Stomach (tissue), 8 donors: ENCODE measurements at regions not wholly inside any gene's neighbourhood (a gene's known extent, or its start where the extent isn't known, plus 50 kb on each side); places are given as distances from the start of the nearest gene placed in this dataset.

Experiments used
- DNase-seq, 2 donors: peaks; one replicate each; pipeline versions ENCODE4 v3.0.0 to v3.0.0-alpha.2; 2013 to 2019
- H3K27ac ChIP-seq, 5 donors: fragments of 200-600 bp in 4 of 5; sonication (generic) in 4 of 5; one replicate each; pipeline ENCODE4 v1.5.1; 2013 to 2019; ENCODE audit warnings: mild to moderate bottlenecking in 1 of 5, moderate library complexity in 1 of 5
- H3K27me3 ChIP-seq, 3 donors: fragments of 200-600 bp; sonication (generic); one replicate each; pipeline ENCODE4 v1.5.1; 2017 to 2019; ENCODE audit warnings: mixed run types in 1 of 3
- H3K36me3 ChIP-seq, 4 donors: fragments of 200-600 bp; sonication (generic); 1 replicate in 3 of 4; 2 replicates in 1 of 4; pipeline ENCODE4 v1.5.1; 2016 to 2019
- H3K4me1 ChIP-seq, 4 donors: fragments of 200-600 bp; sonication (generic); one replicate each; pipeline ENCODE4 v1.5.1; 2016 to 2019
- H3K4me3 ChIP-seq, 4 donors: fragments of 200-600 bp; sonication (generic) in 3 of 4; one replicate each; pipeline ENCODE4 v1.5.1; 2016 to 2019; ENCODE audit warnings: mild to moderate bottlenecking in 1 of 4
- H3K9me3 ChIP-seq, 4 donors: fragments of 200-600 bp; sonication (generic); one replicate each; pipeline ENCODE4 v1.5.1; 2016 to 2019
- EP300 ChIP-seq: sonication (generic); formaldehyde crosslinking; IDR thresholded peaks from one replicate; pipeline ENCODE4 v1.6.1; 2017; ENCODE audit warnings: antibody characterized with exemption
- POLR2A ChIP-seq, 4 donors: fragments of 450-650 bp; IDR thresholded peaks; one replicate each; pipeline ENCODE4 v1.6.1; 2016; ENCODE audit warnings: antibody characterized with exemption in 4 of 4, control low read depth in 2 of 4, mild to moderate bottlenecking in 1 of 4, moderate library complexity in 1 of 4
- POLR2AphosphoS5 ChIP-seq, 3 donors: sonication (generic); formaldehyde crosslinking; IDR thresholded peaks; one replicate each; pipeline ENCODE4 v1.6.1; 2016; ENCODE audit warnings: antibody characterized with exemption in 3 of 3
- WGBS, 5 donors: extraction: QIAGEN DNeasy Blood & Tissue Kit in 3 of 5; methylation state at CpG; one replicate each; pipeline versions ENCODE4 v1.1.5 to v1.1.7; 2013 to 2018; 5-methylcytosine and 5-hydroxymethylcytosine counted together
- intact Hi-C: fragments of 100-400 bp; cut with DNase I; formaldehyde crosslinking; loops from one replicate; pipeline ENCODE4 v1.15.1; 2023; ENCODE audit warnings: low total_unique reads
- TF ChIP-seq, protein P1 (sequence below), 7 experiments: fragments of 450-650 bp in 4 of 7; fragments of 200-600 bp in 3 of 7; sonication (generic) in 3 of 7; IDR thresholded peaks; one replicate each; pipeline ENCODE4 v1.5.1; 2016 to 2019; ENCODE audit warnings: antibody characterized with exemption in 7 of 7, control low read depth in 2 of 7, mild to moderate bottlenecking in 1 of 7
- donor health status: healthy with polysubstance abuse.
- donor health status: Bipolar disorder and iron deficiency.
- donor health status: healthy.

DNA sequence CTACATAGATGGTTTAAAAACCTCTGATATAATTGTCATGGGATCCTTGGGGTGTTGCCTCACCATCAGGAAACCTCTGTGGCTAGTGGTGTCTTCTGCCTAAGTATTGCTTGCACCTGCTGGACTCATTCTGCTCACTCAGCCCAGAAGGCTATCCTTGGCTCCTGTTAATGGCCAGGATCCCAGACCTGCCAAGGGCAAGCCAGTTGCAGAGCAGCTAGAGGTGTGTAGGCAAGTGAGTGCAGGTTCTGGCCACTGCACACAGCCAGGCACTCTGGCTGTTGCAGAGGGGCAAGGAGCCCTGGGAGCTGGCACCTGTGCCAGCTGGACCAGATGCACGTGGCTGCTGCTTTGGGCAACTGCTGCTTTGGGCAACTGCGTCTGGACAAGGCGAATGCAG is 1125.8 kb downstream of the SI start:
- WGBS, 5 donors, result 72 to 97% (median 92%) methylated on average over 2 to 3 of the region's 3 CpGs; no CpG with 5 or more reads in 1 of the 5 donors
- no peak for DNase-seq
- Histone ChIP-seq H3K27me3 (no peaks in the 10 kb centered on the region), H3K9me3 (no peaks in the 10 kb centered on the region), H3K4me1 (peaks cover 0 to 4% (median 0%) of the 10 kb centered on the region in 4 donors), H3K36me3 (no peaks in the 10 kb centered on the region), H3K27ac (no peak overlapping the region), H3K4me3 (no peak overlapping the region)
- TF ChIP-seq POLR2A (IDR thresholded peaks at IDR 0.05) (no peak), POLR2AphosphoS5 (IDR thresholded peaks at IDR 0.05) (no peak)
- intact Hi-C loops, result no loop called here

DNA sequence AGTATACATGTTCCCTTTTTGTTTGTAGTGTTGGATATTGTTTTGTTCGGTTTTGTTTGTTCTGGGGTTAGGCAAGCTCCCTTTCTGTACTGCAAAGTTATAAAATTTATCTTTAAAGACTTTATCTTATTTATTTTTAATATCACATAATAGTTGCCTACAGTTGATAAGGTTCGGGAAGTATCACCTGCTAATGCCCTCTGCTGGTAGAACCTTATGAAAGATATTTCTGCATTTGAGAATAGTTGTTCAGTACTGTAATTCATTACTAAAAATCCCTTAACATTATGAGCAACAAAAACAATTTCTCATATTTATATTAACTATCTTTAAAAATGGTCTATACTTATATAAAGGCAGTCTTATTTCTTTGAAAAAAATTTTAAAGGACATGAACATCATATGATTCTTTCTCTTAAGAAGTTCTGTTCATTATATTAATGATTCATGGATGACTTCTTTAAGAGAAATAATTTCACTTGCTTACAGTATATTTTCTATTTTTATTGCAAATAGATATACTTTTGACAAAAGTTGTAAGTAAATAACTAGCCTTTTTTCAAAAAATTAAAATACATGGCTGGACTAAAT is 1126.8 kb downstream of the SI start:
- TF ChIP-seq, protein P1, sequence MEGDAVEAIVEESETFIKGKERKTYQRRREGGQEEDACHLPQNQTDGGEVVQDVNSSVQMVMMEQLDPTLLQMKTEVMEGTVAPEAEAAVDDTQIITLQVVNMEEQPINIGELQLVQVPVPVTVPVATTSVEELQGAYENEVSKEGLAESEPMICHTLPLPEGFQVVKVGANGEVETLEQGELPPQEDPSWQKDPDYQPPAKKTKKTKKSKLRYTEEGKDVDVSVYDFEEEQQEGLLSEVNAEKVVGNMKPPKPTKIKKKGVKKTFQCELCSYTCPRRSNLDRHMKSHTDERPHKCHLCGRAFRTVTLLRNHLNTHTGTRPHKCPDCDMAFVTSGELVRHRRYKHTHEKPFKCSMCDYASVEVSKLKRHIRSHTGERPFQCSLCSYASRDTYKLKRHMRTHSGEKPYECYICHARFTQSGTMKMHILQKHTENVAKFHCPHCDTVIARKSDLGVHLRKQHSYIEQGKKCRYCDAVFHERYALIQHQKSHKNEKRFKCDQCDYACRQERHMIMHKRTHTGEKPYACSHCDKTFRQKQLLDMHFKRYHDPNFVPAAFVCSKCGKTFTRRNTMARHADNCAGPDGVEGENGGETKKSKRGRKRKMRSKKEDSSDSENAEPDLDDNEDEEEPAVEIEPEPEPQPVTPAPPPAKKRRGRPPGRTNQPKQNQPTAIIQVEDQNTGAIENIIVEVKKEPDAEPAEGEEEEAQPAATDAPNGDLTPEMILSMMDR (IDR thresholded peaks at IDR 0.05), result peak in 1 of 7 experiments; percentile 28
- TF ChIP-seq POLR2A (IDR thresholded peaks at IDR 0.05), result no peak

GRCh38 chr3:163946785-163947184 is 1131.5 kb downstream of the SI start:
- no peak for DNase-seq
- Histone ChIP-seq H3K36me3 (no peaks in the 10 kb centered on the region), H3K4me3 (no peak overlapping the region), H3K4me1 (peaks cover 0 to 4% (median 0%) of the 10 kb centered on the region in 4 donors), H3K27me3 (no peaks in the 10 kb centered on the region), H3K27ac (no peak overlapping the region), H3K9me3 (peaks cover 0 to 4% (median 2%) of the 10 kb centered on the region in 4 donors)
- 73 to 98% (median 90%) methylated on average over 4 of the region's 4 CpGs for WGBS, 5 donors
- TF ChIP-seq EP300, result no peak
- TF ChIP-seq POLR2AphosphoS5 (IDR thresholded peaks at IDR 0.05), result no peak
- TF ChIP-seq, protein P1 (IDR thresholded peaks at IDR 0.05), result no peak
- no peak for TF ChIP-seq POLR2A (IDR thresholded peaks at IDR 0.05)
- intact Hi-C loops, result no loop called here

More for the DNA sequence above, 1126.8 kb downstream of the SI start:
- Histone ChIP-seq H3K4me1 (peaks cover 0 to 4% (median 0%) of the 10 kb centered on the region in 4 donors), H3K4me3 (no peak overlapping the region), H3K27me3 (no peaks in the 10 kb centered on the region), H3K27ac (no peak overlapping the region), H3K9me3 (no peaks in the 10 kb centered on the region), H3K36me3 (no peaks in the 10 kb centered on the region)
- 7 to 23% (median 12%) methylated on average over 2 of the region's 2 CpGs for WGBS, 5 donors
- DNase-seq, result peak in 1 of 2 donors; percentile 13
- intact Hi-C loops, result no loop called here

DNA sequence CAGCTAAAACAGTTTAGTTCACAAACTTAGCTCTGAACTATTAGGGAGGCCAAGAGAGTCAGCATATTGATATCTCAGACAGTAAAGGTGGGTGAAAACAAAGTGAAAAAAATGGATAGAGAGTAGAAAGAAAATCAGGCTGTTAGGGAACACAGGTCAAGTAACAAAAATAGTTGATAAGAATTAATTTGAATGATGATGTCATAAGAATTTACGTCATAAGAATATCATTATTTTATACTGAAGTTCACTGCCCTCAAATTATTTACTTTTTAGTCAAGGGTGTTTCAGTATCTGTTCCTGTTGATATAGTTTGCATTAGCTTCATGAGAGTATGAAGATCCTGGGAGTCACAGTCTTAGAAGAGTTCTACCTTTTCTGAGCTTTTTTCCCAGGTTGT is 1134.6 kb downstream of the SI start:
- H3K36me3 ChIP-seq, result no peaks in the 10 kb centered on the region
- 76 to 89% (median 81%) methylated on average over 1 of the region's 1 CpG for WGBS, 5 donors
- H3K4me1 ChIP-seq, result no peaks in the 10 kb centered on the region
- H3K9me3 ChIP-seq, result peaks cover 0 to 4% (median 2%) of the 10 kb centered on the region in 4 donors
- H3K27ac ChIP-seq, result no peak overlapping the region
- no peak overlapping the region for H3K4me3 ChIP-seq
- DNase-seq, result no peak
- TF ChIP-seq, protein P1 (IDR thresholded peaks at IDR 0.05), result no peak
- no peak for TF ChIP-seq EP300
- H3K27me3 ChIP-seq, result no peaks in the 10 kb centered on the region
- intact Hi-C loops, result no loop called here

DNA sequence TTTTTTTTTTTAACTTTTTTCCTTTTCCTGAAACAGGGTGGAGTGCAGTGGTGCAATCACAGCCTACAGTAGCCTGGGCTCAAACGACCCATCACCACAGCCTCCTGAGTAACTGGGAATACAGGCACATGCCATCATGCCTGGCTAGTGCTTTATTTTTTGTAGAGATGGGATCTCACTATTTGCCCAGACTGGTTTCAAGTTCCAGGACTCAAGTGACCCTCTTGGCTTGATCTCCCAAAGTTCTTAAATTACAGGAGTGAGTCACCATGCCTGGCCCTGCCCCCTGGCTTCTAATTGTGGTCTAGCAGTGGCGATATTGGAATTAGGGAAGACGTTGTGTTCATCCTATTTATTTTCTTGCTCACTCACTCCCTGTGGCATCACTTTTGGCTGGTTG is 1138.4 kb downstream of the SI start:
- peaks cover 0 to 4% (median 2%) of the 10 kb centered on the region in 4 donors for H3K9me3 ChIP-seq
- DNase-seq, result no peak
- no peaks in the 10 kb centered on the region for H3K36me3 ChIP-seq
- H3K4me3 ChIP-seq, result no peak overlapping the region
- no peak for TF ChIP-seq POLR2A (IDR thresholded peaks at IDR 0.05)
- TF ChIP-seq POLR2AphosphoS5 (IDR thresholded peaks at IDR 0.05), result no peak
- TF ChIP-seq EP300, result no peak
- TF ChIP-seq, protein P1 (IDR thresholded peaks at IDR 0.05), result no peak
- H3K4me1 ChIP-seq, result no peaks in the 10 kb centered on the region
- intact Hi-C loops, result no loop called here
- no peaks in the 10 kb centered on the region for H3K27me3 ChIP-seq
- no peak overlapping the region for H3K27ac ChIP-seq
- WGBS, 5 donors, result 25 to 63% (median 48%) methylated on average over 3 of the region's 3 CpGs
